Suprapubic skin (tissue), 4 donors: ENCODE measurements at regions not wholly inside any gene's neighbourhood (a gene's known extent, or its start where the extent isn't known, plus 50 kb on each side); places are given as distances from the start of the nearest gene placed in this dataset.

ENCODE experiments used
- DNase-seq, 2 donors: peaks; one replicate each; pipeline ENCODE4 v3.0.0-alpha.2; 2019; ENCODE audit warnings: low spot score in 2 of 2
- H3K27ac ChIP-seq: fragments of 200-600 bp; sonication (generic); one replicate; pipeline ENCODE4 v1.5.1; 2019
- H3K27me3 ChIP-seq: fragments of 200-600 bp; sonication (generic); one replicate; pipeline ENCODE4 v1.5.1; 2019
- H3K36me3 ChIP-seq: fragments of 200-600 bp; sonication (generic); one replicate; pipeline ENCODE4 v1.5.1; 2019
- H3K4me1 ChIP-seq: fragments of 200-600 bp; sonication (generic); one replicate; pipeline ENCODE4 v1.5.1; 2019
- H3K4me3 ChIP-seq: fragments of 200-600 bp; sonication (generic); one replicate; pipeline ENCODE4 v1.5.1; 2019; ENCODE audit warnings: mild to moderate bottlenecking
- H3K9me3 ChIP-seq: fragments of 200-600 bp; sonication (generic); one replicate; pipeline ENCODE4 v1.5.1; 2019
- CTCF ChIP-seq, 2 donors: fragments of 200-600 bp in 1 of 2; fragments of 450-650 bp in 1 of 2; sonication (generic) in 1 of 2; IDR thresholded peaks; one replicate each; pipeline ENCODE4 v1.5.1; 2016 to 2019; ENCODE audit warnings: antibody characterized with exemption in 2 of 2, mild to moderate bottlenecking in 1 of 2, moderate library complexity in 1 of 2
- EP300 ChIP-seq: sonication (generic); formaldehyde crosslinking; IDR thresholded peaks from one replicate; pipeline ENCODE4 v1.6.1; 2017; ENCODE audit warnings: antibody characterized with exemption
- POLR2A ChIP-seq, 2 donors: fragments of 450-650 bp; IDR thresholded peaks; one replicate each; pipeline ENCODE4 v1.6.1; 2017; ENCODE audit warnings: antibody characterized with exemption in 2 of 2, mild to moderate bottlenecking in 2 of 2, moderate library complexity in 2 of 2
- POLR2AphosphoS5 ChIP-seq, 3 donors: sonication (generic); formaldehyde crosslinking; IDR thresholded peaks; one replicate each; pipeline ENCODE4 v1.6.1; 2017; ENCODE audit warnings: antibody characterized with exemption in 3 of 3
- WGBS: methylation state at CpG from one replicate; pipeline ENCODE4 v1.1.5; 2018; 5-methylcytosine and 5-hydroxymethylcytosine counted together

DNA sequence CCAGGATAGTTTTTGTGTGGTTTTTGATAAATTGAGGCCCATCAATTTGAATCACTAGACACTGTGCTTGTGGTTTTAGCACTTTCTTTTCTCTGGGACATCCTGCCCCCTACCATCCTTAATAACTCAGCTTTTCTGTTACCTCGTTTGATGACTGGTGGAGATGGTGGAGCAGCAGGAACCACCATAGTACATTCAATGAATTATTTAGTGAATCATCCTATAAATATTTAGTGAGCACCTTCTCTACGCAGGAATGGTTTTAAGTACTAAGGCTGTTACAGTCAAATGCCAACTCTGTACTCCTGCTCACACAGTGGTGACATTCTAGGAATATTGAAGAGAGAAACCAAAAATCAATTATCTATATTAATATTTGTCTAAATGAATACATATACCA is 585.2 kb downstream of the HAO1 start:
- H3K4me3 ChIP-seq, result no peak overlapping the region
- WGBS, result 40% methylated on average over 2 of the region's 2 CpGs
- H3K36me3 ChIP-seq, result no peaks in the 10 kb centered on the region
- no peak overlapping the region for H3K27ac ChIP-seq
- DNase-seq, result no peak
- H3K9me3 ChIP-seq, result no peaks in the 10 kb centered on the region
- H3K27me3 ChIP-seq, result no peaks in the 10 kb centered on the region
- TF ChIP-seq POLR2A (IDR thresholded peaks at IDR 0.05), result no peak
- TF ChIP-seq CTCF (IDR thresholded peaks at IDR 0.05), result no peak
- TF ChIP-seq EP300, result no peak
- no peak for TF ChIP-seq POLR2AphosphoS5 (IDR thresholded peaks at IDR 0.05)
- no peaks in the 10 kb centered on the region for H3K4me1 ChIP-seq

GRCh38 chr20:7358670-7359069 is 581.6 kb downstream of the HAO1 start:
- H3K36me3 ChIP-seq, result no peaks in the 10 kb centered on the region
- 67% methylated on average over 1 of the region's 1 CpG for WGBS
- TF ChIP-seq POLR2AphosphoS5 (IDR thresholded peaks at IDR 0.05), result no peak
- no peak for TF ChIP-seq CTCF (IDR thresholded peaks at IDR 0.05)
- no peak for TF ChIP-seq POLR2A (IDR thresholded peaks at IDR 0.05)
- TF ChIP-seq EP300, result no peak

GRCh38 chr20:7359739-7360138 is 580.5 kb downstream of the HAO1 start:
- no peak overlapping the region for H3K27ac ChIP-seq
- WGBS, result 90% methylated on average over 3 of the region's 3 CpGs
- H3K4me1 ChIP-seq, result no peaks in the 10 kb centered on the region
- H3K36me3 ChIP-seq, result no peaks in the 10 kb centered on the region
- TF ChIP-seq CTCF (IDR thresholded peaks at IDR 0.05) (no peak), POLR2A (IDR thresholded peaks at IDR 0.05) (no peak)
- no peak overlapping the region for H3K4me3 ChIP-seq
- no peak for DNase-seq
- H3K27me3 ChIP-seq, result no peaks in the 10 kb centered on the region
- no peaks in the 10 kb centered on the region for H3K9me3 ChIP-seq

More at GRCh38 chr20:7358670-7359069, 581.6 kb downstream of the HAO1 start:
- Histone ChIP-seq H3K9me3 (no peaks in the 10 kb centered on the region), H3K4me3 (no peak overlapping the region), H3K4me1 (no peaks in the 10 kb centered on the region), H3K27me3 (no peaks in the 10 kb centered on the region), H3K27ac (no peak overlapping the region)
- DNase-seq, result no peak

DNA sequence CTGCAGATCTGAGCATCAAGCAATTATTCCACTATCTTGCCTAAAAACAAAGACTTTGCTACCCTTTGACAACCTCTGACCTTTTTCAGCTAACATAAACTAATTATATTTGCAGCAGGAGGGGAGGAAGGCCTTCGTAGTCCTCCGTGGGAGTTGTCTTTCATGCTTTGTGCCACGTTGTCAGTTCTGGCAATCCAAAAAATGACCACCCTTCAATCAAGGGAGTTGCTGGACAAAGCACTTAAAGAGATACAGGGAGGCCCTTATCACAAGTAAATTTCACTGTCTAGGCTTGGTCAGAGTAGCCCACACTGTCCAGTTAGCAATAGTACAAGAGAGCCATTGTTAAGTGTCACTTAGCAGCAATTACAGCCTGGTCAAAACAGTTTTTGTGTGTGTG is 578.9 kb downstream of the HAO1 start:
- 71% methylated on average over 3 of the region's 3 CpGs for WGBS
- TF ChIP-seq EP300, result no peak
- no peak for TF ChIP-seq POLR2AphosphoS5 (IDR thresholded peaks at IDR 0.05)
- TF ChIP-seq POLR2A (IDR thresholded peaks at IDR 0.05), result no peak
- TF ChIP-seq CTCF (IDR thresholded peaks at IDR 0.05), result no peak
- H3K9me3 ChIP-seq, result no peaks in the 10 kb centered on the region

DNA sequence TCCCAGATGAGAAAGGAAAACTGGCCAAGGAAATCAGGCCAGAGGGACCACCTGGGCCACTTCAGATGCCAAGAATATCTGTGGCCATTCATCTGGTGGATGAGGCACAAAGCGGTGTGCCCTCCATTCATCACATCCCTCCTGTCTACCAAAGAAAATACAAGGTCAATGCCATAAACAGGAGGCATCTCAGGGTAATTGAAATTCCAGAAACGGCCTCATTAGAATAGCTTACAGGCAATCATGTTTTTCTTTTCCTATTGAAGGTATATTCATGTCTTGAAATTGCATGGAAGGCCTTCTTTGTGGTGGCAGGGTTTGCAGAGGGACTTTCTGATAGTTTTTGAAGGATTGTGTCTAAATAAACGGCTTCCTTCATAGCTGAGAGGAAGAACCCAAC is 578.3 kb downstream of the HAO1 start:
- Histone ChIP-seq H3K36me3 (no peaks in the 10 kb centered on the region), H3K4me3 (no peak overlapping the region), H3K9me3 (no peaks in the 10 kb centered on the region), H3K4me1 (no peaks in the 10 kb centered on the region), H3K27me3 (no peaks in the 10 kb centered on the region), H3K27ac (no peak overlapping the region)
- WGBS, result 79% methylated on average over 3 of the region's 3 CpGs
- TF ChIP-seq POLR2A (IDR thresholded peaks at IDR 0.05) (no peak), CTCF (IDR thresholded peaks at IDR 0.05) (no peak), POLR2AphosphoS5 (IDR thresholded peaks at IDR 0.05) (no peak), EP300 (no peak)
- no peak for DNase-seq

More for the DNA sequence above, 578.9 kb downstream of the HAO1 start:
- H3K36me3 ChIP-seq, result no peaks in the 10 kb centered on the region
- no peak overlapping the region for H3K27ac ChIP-seq
- no peak for DNase-seq
- H3K4me1 ChIP-seq, result no peaks in the 10 kb centered on the region
- H3K4me3 ChIP-seq, result no peak overlapping the region
- H3K27me3 ChIP-seq, result no peaks in the 10 kb centered on the region
